ENCODE measurements at regions not wholly inside any gene's neighbourhood (a gene's known extent, or its start where the extent isn't known, plus 50 kb on each side); places are given as distances from the start of the nearest gene placed in this dataset.
"Not testable (repeated sequence)": the region's sequence is repeated elsewhere in the genome, so short reads cannot be mapped to it uniquely, and the experiment has no call there.

GRCh38 chr7:35875292-35875691 lies 74.4 kb downstream of the SEPTIN7 start:
- 62% methylated on average over 2 of the region's 2 CpGs for WGBS (ENCODE audit: insufficient coverage, low coverage, missing lambda C conversion rate)

GRCh38 chr7:35878351-35878750 lies 77.5 kb downstream of the SEPTIN7 start:
- FAIRE-seq, result no peak
- intact Hi-C loops (cut with micrococcal nuclease), result no loop called here
- no peaks in the 10 kb centered on the region for H3K9me3 ChIP-seq (replicated peaks; ENCODE audit: control insufficient read depth, insufficient read depth, low read depth, low read length)

More at GRCh38 chr7:35875292-35875691, 74.4 kb downstream of the SEPTIN7 start:
- Histone ChIP-seq H3K4me2 (ENCODE audit: insufficient read depth, low read length) (no peak overlapping the region), H3K36me3 (ENCODE audit: control insufficient read depth, insufficient read depth, low read length) (peaks cover 16% of the 10 kb centered on the region; the same call in 2 of the 3 replicates), H3K79me2 (ENCODE audit: control insufficient read depth, insufficient read depth, low read length) (no peaks in the 10 kb centered on the region), H3K4me1 (replicated peaks in 1 of 2; ENCODE audit: control insufficient read depth in 2 of 2, insufficient read depth in 2 of 2, low read length in 2 of 2) (no peaks in the 10 kb centered on the region), H2AFZ (ENCODE audit: low read depth, low read length) (no peak overlapping the region), H3K27me3 (ENCODE audit: control insufficient read depth in 2 of 2, insufficient read depth in 2 of 2, low read length in 2 of 2) (no peaks in the 10 kb centered on the region), H3K9me1 (ENCODE audit: control insufficient read depth, insufficient read depth, low read length) (no peaks in the 10 kb centered on the region), H3K4me3 (no peak overlapping the region), H3K9me3 (replicated peaks; ENCODE audit: control insufficient read depth, insufficient read depth, low read depth, low read length) (no peaks in the 10 kb centered on the region), H4K20me1 (replicated peaks; ENCODE audit: control insufficient read depth, insufficient read depth, low read length) (no peaks in the 10 kb centered on the region; the same call in 1 of the 2 replicates), H3K27ac (ENCODE audit: extremely low read depth, low read depth, low read length) (no peak overlapping the region), H3K9ac (ENCODE audit: insufficient read depth in 1 of 2, low read depth in 2 of 2, low read length in 2 of 2) (no peak overlapping the region)
- DNase-seq (ENCODE audit: extremely low read depth in 1 of 4, low spot score in 3 of 4), result no peak
- ChIA-PET POLR2A (no interaction called here), CTCF (ENCODE audit: low intra/inter-chr PET ratio) (no interaction called here)
- in situ Hi-C loops (cut with MboI), result no loop called here
- no peak for TF ChIP-seq ZNF695 (CRISPR knock-in tag; IDR thresholded peaks at IDR 0.05)
- TF ChIP-seq ELF2 (CRISPR knock-in tag; IDR thresholded peaks at IDR 0.05), result no peak
- no peak for TF ChIP-seq CHD4 (IDR thresholded peaks at IDR 0.05; ENCODE audit: insufficient read depth, insufficient replicate concordance, low read depth, low read length, poor library complexity, severe bottlenecking)
- no peak for TF ChIP-seq ZNF253 (CRISPR knock-in tag; conservative IDR thresholded peaks at IDR 0.05)
- no peak for TF ChIP-seq TFAP4 (CRISPR knock-in tag; IDR thresholded peaks at IDR 0.05; ENCODE audit: borderline replicate concordance)
- intact Hi-C loops (cut with micrococcal nuclease), result no loop called here
- FAIRE-seq, result no peak
- ATAC-seq, result no peak
- no TSS peak for BruUV-seq (replicated peaks)

GRCh38 chr7:35887430-35887829 lies 86.6 kb downstream of the SEPTIN7 start:
- POLR2A ChIA-PET, result interaction anchor here (0.8 kb wide), 1 partner anchor 62 kb away, joined by 3 read pairs; no protein-coding TSS in a partner anchor
- CTCF ChIA-PET (ENCODE audit: low intra/inter-chr PET ratio), result not testable (repeated sequence)

More at GRCh38 chr7:35878351-35878750, 77.5 kb downstream of the SEPTIN7 start:
- no peak overlapping the region for H3K4me3 ChIP-seq
- no peak for TF ChIP-seq ZNF780A (CRISPR knock-in tag; IDR thresholded peaks at IDR 0.05)
- ChIA-PET CTCF (ENCODE audit: low intra/inter-chr PET ratio) (no interaction called here), POLR2A (interaction anchor here (1.2 kb wide), 1 partner anchor 78 kb away, joined by 4 read pairs; the partner anchor contains the start of gene SEPTIN7)
- H3K4me1 ChIP-seq (replicated peaks in 1 of 2; ENCODE audit: control insufficient read depth in 2 of 2, insufficient read depth in 2 of 2, low read length in 2 of 2), result no peaks in the 10 kb centered on the region
- ATAC-seq, result no peak
- H2AFZ ChIP-seq (ENCODE audit: low read depth, low read length), result no peak overlapping the region
- no peaks in the 10 kb centered on the region for H3K79me2 ChIP-seq (ENCODE audit: control insufficient read depth, insufficient read depth, low read length)
- H4K20me1 ChIP-seq (replicated peaks; ENCODE audit: control insufficient read depth, insufficient read depth, low read length), result no peaks in the 10 kb centered on the region
- no peak overlapping the region for H3K4me2 ChIP-seq (ENCODE audit: insufficient read depth, low read length)
- BruUV-seq (replicated peaks), result no TSS peak
- H3K9me1 ChIP-seq (ENCODE audit: control insufficient read depth, insufficient read depth, low read length), result no peaks in the 10 kb centered on the region
- peaks cover 29% of the 10 kb centered on the region; the same call in 2 of the 3 replicates for H3K36me3 ChIP-seq (ENCODE audit: control insufficient read depth, insufficient read depth, low read length)
- no peaks in the 10 kb centered on the region for H3K27me3 ChIP-seq (ENCODE audit: control insufficient read depth in 2 of 2, insufficient read depth in 2 of 2, low read length in 2 of 2)
- in situ Hi-C loops (cut with MboI), result no loop called here
- H3K27ac ChIP-seq (ENCODE audit: extremely low read depth, low read depth, low read length), result no peak overlapping the region
- H3K9ac ChIP-seq (ENCODE audit: insufficient read depth in 1 of 2, low read depth in 2 of 2, low read length in 2 of 2), result no peak overlapping the region
- DNase-seq (ENCODE audit: extremely low read depth in 1 of 4, low spot score in 3 of 4), result no peak
- WGBS (ENCODE audit: insufficient coverage, low coverage, missing lambda C conversion rate), result 90% methylated on average over 1 of the region's 1 CpG

More at GRCh38 chr7:35887430-35887829, 86.6 kb downstream of the SEPTIN7 start:
- H3K79me2 ChIP-seq (ENCODE audit: control insufficient read depth, insufficient read depth, low read length); BruUV-seq (replicated peaks); H3K4me3 ChIP-seq; H3K27me3 ChIP-seq (ENCODE audit: control insufficient read depth in 2 of 2, insufficient read depth in 2 of 2, low read length in 2 of 2); H3K9me3 ChIP-seq (replicated peaks; ENCODE audit: control insufficient read depth, insufficient read depth, low read depth, low read length); H3K9ac ChIP-seq (ENCODE audit: insufficient read depth in 1 of 2, low read depth in 2 of 2, low read length in 2 of 2); FAIRE-seq; ATAC-seq; H4K20me1 ChIP-seq (replicated peaks; ENCODE audit: control insufficient read depth, insufficient read depth, low read length); H3K4me1 ChIP-seq (replicated peaks in 1 of 2; ENCODE audit: control insufficient read depth in 2 of 2, insufficient read depth in 2 of 2, low read length in 2 of 2); H3K4me2 ChIP-seq (ENCODE audit: insufficient read depth, low read length); H3K27ac ChIP-seq (ENCODE audit: extremely low read depth, low read depth, low read length); DNase-seq (ENCODE audit: extremely low read depth in 1 of 4, low spot score in 3 of 4); H2AFZ ChIP-seq (ENCODE audit: low read depth, low read length); H3K9me1 ChIP-seq (ENCODE audit: control insufficient read depth, insufficient read depth, low read length); in situ Hi-C loops (cut with MboI); intact Hi-C loops (cut with micrococcal nuclease): not testable (repeated sequence)
- WGBS (ENCODE audit: insufficient coverage, low coverage, missing lambda C conversion rate), result 100% methylated on average over 3 of the region's 4 CpGs
- H3K36me3 ChIP-seq (ENCODE audit: control insufficient read depth, insufficient read depth, low read length), result peaks cover 41% of the 10 kb centered on the region; the same call in 1 of the 3 replicates
